GM21825 (cell line): ENCODE measurements at regions not wholly inside any gene's neighbourhood (a gene's known extent, or its start where the extent isn't known, plus 50 kb on each side); places are given as distances from the start of the nearest gene placed in this dataset.
"Not testable (repeated sequence)": the region's sequence is repeated elsewhere in the genome, so short reads cannot be mapped to it uniquely, and the experiment has no call there.

Experiments
- ATAC-seq: cut with Tn5 transposase; IDR thresholded peaks from one replicate; pipeline ENCODE4 v1.9.1; 2021; ENCODE audit warnings: mild to moderate bottlenecking, moderate library complexity; ENCODE audit not compliant: unreplicated experiment

GRCh38 chr9:80518441-80518840 lies 946.7 kb downstream of the TLE4 start:
- ATAC-seq: no peak

DNA sequence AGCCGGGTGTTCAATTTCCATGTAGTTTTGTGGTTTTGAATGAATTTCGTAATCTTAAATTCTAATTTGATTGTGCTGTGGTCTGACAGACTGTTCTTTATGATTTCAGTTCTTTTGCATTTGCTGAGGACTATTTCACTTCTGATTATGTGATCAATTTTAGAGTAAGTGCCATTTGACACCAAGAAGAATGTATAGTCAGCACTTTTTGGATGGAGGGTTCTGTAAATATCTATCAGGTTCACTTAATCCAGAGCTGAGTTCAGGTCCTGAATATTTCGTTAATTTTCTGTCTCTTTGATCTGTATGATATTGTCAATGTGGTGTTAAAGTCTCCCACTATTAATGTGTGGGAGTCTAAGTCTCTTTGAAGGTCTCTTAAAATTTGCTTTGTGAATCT lies 944.9 kb downstream of the TLE4 start:
- no peak for ATAC-seq

DNA sequence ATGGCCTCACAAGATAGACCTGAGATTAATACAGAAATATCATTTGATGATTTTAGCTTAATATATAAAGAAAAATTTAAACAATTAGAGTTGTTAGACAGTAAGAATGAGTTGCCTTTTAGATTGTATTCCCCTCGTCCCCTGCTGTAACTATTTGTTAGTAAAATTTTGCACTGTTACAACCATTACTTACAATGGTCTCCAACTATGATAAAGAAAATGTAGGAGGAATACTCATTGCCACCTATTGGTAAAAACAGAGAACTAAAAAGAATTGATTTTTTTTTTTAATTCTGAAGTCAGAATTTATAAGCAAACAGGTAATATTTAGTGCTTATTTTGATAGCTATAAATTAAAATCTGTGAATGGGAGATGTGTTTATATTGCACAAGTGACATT lies 937.6 kb downstream of the TLE4 start:
- no peak for ATAC-seq

DNA sequence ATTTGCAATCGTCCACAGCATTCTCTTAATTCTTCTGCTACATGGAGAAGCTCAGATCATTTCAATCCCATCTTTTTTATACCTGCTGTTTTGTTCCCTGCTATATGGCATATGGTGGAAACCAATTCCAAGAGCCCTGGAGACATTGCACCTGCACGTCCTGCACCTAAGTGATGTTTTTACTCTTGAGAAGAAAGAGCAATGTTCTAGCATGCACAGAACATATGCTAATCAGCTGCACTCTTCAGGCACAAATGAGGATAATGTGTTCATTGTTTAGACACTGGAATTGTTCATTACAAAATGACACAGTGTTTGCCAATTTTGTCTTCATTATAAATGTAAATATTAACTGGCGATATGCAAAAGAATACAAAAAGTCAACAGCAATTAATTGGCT lies 935.8 kb downstream of the TLE4 start:
- no peak for ATAC-seq

DNA sequence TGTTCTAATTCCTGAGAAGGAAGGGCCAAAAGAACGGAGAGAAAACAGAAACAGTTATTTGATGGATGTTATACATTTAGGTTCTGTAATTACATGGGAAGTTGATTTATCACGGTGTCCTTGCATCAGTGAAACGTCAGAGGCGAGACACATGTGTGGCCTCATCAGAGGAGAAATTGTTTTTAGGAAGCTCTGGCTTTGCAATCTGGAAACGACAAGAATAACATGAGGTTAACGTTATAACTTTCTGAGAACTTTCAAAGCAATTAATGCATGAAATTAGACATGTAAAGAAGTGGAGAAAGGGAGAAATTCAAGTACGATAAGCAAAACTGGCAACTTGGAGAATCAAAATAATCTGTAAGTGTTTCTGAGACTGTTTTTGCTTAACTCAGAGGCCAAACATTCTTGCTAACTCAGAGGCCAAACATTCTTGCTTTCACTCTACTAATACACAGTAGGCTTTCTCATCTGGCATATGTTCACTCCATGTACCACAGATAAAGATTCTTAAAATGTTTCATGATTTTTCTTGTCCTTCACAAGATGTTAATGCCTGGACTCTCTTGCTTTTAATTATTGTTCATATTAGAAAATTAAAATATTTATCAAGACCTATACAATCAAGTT lies 933.0 kb downstream of the TLE4 start:
- no peak for ATAC-seq

- ATAC-seq: no peak
Measured at GRCh38 chr9:80503671-80504281, 932.0 kb downstream of the TLE4 start.

GRCh38 chr9:80502306-80502705 lies 930.5 kb downstream of the TLE4 start:
- no peak for ATAC-seq

GRCh38 chr9:80501635-80502034 lies 929.9 kb downstream of the TLE4 start:
- ATAC-seq: no peak

DNA sequence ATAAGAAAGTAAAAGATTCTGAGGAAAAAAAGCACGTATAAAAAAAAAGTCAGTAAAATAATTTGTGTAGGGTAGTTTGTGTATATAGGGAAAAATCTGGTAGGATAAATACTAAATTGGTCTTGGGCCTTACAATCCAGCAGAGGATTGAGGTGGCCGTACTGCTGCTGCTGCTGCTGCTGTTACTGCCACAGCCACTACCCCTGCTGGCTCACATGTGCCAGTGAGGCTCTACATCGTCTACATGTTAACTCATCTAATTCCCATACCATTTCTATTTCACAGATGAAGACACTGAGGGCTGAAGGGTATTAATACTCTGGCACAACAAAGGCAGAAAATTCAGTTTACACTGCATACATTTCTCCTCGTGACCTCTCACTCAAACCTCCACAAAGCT lies 928.5 kb downstream of the TLE4 start:
- no peak for ATAC-seq

DNA sequence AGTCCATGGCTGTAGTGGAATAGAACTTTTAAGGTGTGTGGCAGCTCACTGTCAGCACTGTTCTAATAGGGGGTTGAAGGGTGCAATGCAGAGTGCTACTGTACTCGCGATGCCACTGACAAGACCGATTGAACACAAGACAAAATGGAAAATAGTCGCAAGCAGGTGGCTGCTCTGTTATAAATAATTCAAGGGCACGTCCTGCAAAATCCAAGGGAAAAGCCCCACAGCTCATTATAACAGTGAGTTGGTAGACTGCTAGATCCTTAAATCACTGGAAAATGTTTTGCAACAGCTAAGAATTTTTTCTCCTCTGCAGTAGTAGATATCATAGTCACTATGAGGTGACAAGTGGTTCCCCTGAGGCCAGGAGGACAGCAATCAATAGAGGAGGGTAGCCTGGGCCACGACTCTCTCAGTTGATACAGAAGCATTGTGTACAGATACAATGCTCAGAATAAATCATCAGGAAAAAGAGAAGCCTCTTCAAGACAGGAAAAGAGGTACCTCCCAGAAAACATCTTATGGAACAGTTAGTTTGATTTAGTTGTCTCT lies 926.3 kb downstream of the TLE4 start:
- ATAC-seq: no peak

DNA sequence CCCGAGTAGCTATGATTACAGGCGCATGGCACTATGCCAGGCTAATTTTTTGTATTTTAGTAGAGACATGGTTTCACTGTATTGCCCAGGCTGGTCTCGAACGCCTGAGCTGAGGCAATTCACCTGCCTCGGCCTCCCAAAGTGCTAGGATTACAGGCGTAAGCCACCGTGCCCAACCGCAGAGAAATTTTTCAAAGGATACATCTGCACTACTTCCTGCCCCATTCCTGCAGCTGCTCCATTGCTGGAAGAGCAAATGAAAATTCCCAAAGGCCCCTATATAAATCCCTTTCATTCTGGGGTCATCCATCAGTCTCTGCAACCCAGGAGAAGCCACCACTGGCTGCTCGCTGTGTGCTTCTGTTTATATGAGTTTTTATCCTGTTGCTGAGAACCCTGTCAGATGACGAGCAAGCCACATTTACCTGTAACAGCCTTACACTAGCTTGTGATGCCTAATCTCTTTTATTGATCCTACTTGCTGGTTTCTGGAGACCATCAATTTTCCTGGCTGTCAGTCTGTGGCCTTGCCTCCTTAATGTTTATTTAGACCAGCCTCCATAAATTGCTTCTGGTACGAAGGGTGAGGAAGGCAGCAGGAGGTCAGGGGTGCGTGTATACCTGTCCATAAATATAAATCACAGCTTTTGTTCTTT lies 925.3 kb downstream of the TLE4 start:
- ATAC-seq: no peak

DNA sequence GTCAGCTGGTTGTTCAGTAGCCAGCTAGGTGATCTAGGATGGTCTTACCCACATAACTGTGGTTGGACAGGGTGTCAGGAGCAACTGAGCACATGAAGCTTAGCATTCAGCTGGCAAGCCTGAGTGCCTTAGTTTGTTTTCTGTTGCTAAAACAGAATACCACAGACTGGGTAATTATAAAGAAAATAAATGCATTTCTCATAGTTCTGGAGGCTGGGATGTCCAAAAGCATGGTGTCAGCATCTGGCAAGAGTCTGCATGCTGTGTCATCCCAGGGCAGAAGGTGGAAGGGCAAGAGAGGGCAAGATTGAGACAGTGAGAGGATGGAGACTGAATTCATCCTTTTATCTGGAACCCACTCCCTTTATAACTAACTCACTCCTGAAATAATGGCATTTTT lies 921.5 kb downstream of the TLE4 start:
- no peak for ATAC-seq

DNA sequence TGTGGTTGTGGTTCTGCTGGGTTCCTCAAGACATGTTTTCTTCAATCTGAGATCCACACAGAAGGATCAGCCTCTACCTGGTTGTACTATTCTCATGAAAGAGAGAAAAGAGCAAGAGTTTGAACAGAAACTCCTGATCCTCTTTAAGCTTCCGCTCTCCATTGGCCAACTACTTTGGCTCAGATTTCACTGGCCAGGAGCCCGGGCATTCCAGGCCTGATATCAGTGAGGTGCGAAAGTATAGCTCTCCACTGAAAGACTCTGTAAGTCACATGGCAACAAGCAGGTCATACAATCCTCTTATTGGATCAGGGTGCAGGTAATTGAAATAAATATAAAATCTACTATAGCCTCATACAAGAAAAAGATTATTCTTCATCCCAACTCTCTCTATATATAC lies 920.5 kb downstream of the TLE4 start:
- ATAC-seq: no peak

- no peak for ATAC-seq
Measured at GRCh38 chr9:80491086-80491696, 919.4 kb downstream of the TLE4 start.

DNA sequence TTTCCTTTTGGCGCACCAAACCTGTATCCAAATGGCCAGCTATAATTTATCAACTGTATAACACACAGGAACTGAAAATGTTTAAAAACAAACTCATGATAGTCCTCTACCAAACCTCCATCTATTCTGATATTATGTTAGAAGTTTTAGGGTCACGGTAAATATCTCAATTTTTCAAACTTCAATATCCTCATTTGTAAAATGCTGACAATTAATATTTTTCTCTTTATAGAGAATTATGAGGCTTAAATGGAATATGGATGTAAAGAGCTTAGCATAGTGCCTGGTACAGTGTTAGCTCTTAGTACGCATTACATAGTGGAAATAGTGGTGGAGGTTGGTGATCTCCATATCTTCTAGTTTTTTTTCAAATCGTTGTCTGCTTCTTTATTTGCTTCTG lies 917.6 kb downstream of the TLE4 start:
- no peak for ATAC-seq

- no peak for ATAC-seq
Measured at GRCh38 chr9:80485420-80486250, 913.9 kb downstream of the TLE4 start.

DNA sequence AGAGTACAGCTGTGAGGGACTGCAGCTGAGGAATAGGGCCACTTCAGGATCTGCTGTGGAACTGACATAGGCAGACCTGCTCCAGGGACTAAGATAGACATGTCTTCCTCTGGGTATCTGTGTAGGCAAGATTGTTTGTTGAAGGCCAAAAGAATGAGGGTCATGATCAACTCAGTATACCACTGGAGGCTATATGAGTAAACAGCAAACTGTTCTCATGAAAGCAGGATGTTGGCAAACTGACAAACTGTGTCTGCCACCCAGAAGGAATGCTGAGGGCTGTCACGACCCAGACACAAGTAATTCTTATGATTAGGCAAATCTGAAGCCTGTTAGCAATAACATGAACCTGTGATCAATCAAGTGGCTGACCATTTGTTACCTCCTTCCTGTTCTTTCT lies 910.5 kb downstream of the TLE4 start:
- ATAC-seq: not testable (repeated sequence)

GRCh38 chr9:80467632-80468031 lies 895.9 kb downstream of the TLE4 start:
- ATAC-seq: no peak

DNA sequence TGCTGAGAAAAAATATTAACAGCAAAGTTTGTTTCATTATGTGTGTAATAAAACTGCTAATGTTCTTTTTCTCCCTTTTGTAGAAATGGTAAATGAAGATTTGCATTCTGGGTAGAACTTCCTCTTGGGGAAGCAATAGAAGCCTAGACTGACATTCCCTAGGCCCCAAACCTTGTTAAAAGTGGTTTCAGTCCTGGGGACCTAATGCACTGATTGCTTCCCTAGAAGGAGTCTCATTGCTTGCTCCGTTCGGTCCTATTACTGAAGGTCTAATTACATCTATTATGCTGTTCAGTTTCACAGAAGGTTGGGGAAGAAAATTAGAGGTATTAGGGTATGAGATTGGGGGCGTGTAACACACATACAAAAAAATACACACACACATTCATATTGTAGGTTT lies 893.8 kb downstream of the TLE4 start:
- no peak for ATAC-seq

DNA sequence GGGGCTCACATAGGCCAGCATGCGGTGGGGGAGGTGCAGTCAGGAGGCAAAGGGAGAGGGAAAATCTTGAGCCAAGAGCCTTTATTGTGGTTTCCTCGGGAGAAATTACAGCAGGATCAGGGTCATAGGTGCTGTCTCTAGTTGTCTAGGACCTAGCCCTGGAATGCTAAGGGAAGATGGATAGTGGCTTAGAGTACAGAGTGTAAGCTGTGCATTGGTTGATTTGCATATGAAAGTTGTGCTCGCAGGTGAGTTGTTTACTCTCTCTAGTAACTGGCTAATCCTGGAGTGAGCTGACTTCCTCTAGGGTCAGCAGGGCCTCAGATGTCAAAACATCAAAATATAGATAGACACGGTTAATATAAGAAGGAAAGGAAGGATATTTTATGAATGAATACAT lies 877.7 kb downstream of the TLE4 start:
- ATAC-seq: no peak

DNA sequence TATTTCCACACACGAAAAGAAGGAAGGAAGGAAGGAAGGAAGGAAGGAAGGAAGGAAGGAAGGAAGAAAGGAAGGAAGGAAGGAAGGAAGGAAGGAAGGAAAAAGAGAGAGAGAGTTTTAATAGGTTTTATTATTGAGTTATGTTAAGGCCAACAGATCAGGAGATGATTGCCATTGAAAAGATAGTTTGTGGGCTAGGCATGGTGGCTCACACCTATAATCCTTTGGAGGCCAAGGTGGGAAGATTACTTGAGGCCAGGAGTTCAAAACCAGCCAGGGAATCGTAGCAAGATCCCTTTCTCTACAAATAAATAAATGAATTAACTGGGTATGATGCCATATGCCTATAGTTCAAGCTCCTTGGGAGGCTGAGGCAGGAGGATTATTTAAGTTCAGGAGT lies 877.2 kb downstream of the TLE4 start:
- no peak for ATAC-seq
